Body of pancreas (tissue), 4 donors: ENCODE measurements at regions not wholly inside any gene's neighbourhood (a gene's known extent, or its start where the extent isn't known, plus 50 kb on each side); places are given as distances from the start of the nearest gene placed in this dataset.

Experiments used
- CTCF ChIP-seq, 7 experiments: fragments of 450-650 bp in 4 of 7; fragments of 200-600 bp in 3 of 7; sonication (generic) in 3 of 7; IDR thresholded peaks; one replicate each; pipeline ENCODE4 v1.5.1; 2016 to 2019; ENCODE audit warnings: antibody characterized with exemption in 7 of 7
- POLR2A ChIP-seq, 3 donors: fragments of 450-650 bp; IDR thresholded peaks; one replicate each; pipeline ENCODE4 v1.6.1; 2016; ENCODE audit warnings: antibody characterized with exemption in 3 of 3, mild to moderate bottlenecking in 2 of 3

- TF ChIP-seq CTCF (IDR thresholded peaks at IDR 0.05) (no peak), POLR2A (IDR thresholded peaks at IDR 0.05) (no peak)
These were observed 986.9 kb downstream of the TYW1 start for GRCh38 chr7:67983486-67983885.
